ENCODE measurements at regions not wholly inside any gene's neighbourhood (a gene's known extent, or its start where the extent isn't known, plus 50 kb on each side); places are given as distances from the start of the nearest gene placed in this dataset.

- 79 to 85% (median 83%) methylated on average over 24 of the region's 24 CpGs for WGBS, 4 donors
- no peaks in the 10 kb centered on the region for H3K36me3 ChIP-seq
- TF ChIP-seq POLR2A (IDR thresholded peaks at IDR 0.05) (no peak), CTCF (IDR thresholded peaks at IDR 0.05) (no peak)
- no peak overlapping the region for H3K4me3 ChIP-seq
- ATAC-seq (no peak), DNase-seq (no peak)
- no peaks in the 10 kb centered on the region for H3K27me3 ChIP-seq
- no peak overlapping the region for H3K27ac ChIP-seq
- no peaks in the 10 kb centered on the region for H3K9me3 ChIP-seq
- H3K4me1 ChIP-seq: peaks cover 0 to 24% (median 7%) of the 10 kb centered on the region in 12 donors
- intact Hi-C loops (cut with DNase I): no loop called here
Measured at GRCh38 chr22:49190816-49191505, 636.7 kb downstream of the BRD1 start.

GRCh38 chr22:49189871-49190270 lies 637.8 kb downstream of the BRD1 start:
- DNase-seq (no peak), ATAC-seq (no peak)
- no peak overlapping the region for H3K27ac ChIP-seq
- no peaks in the 10 kb centered on the region for H3K36me3 ChIP-seq
- no peak for TF ChIP-seq CTCF (IDR thresholded peaks at IDR 0.05)
- TF ChIP-seq POLR2A (IDR thresholded peaks at IDR 0.05): no peak
- no peaks in the 10 kb centered on the region for H3K27me3 ChIP-seq
- WGBS, 4 donors: 83 to 92% (median 85%) methylated on average over 14 of the region's 14 CpGs
- no peak overlapping the region for H3K4me3 ChIP-seq
- intact Hi-C loops (cut with DNase I): no loop called here
- no peaks in the 10 kb centered on the region for H3K9me3 ChIP-seq
- peaks cover 0 to 24% (median 7%) of the 10 kb centered on the region in 12 donors for H3K4me1 ChIP-seq

- no peak for TF ChIP-seq POLR2A (IDR thresholded peaks at IDR 0.05)
- no peak for TF ChIP-seq CTCF (IDR thresholded peaks at IDR 0.05)
- Histone ChIP-seq H3K27me3 (peaks cover 0 to 6% (median 0%) of the 10 kb centered on the region in 9 donors), H3K4me3 (no peak overlapping the region), H3K27ac (no peak overlapping the region), H3K4me1 (peaks cover 0 to 21% (median 7%) of the 10 kb centered on the region in 12 donors), H3K9me3 (no peaks in the 10 kb centered on the region), H3K36me3 (no peaks in the 10 kb centered on the region)
- DNase-seq: no peak
- intact Hi-C loops (cut with DNase I): no loop called here
- ATAC-seq: no peak
- WGBS, 4 donors: 80 to 85% (median 84%) methylated on average over 8 to 10 of the region's 10 CpGs
Measured at GRCh38 chr22:49188591-49188990, 639.1 kb downstream of the BRD1 start.

GRCh38 chr22:49188091-49188490 lies 639.6 kb downstream of the BRD1 start:
- H3K36me3 ChIP-seq: no peaks in the 10 kb centered on the region
- peaks cover 0 to 17% (median 7%) of the 10 kb centered on the region in 12 donors for H3K4me1 ChIP-seq
- DNase-seq: no peak
- H3K4me3 ChIP-seq: no peak overlapping the region
- intact Hi-C loops (cut with DNase I): no loop called here
- peaks cover 0 to 10% (median 0%) of the 10 kb centered on the region in 9 donors for H3K27me3 ChIP-seq
- WGBS, 4 donors: 70 to 83% (median 76%) methylated on average over 8 of the region's 8 CpGs
- H3K9me3 ChIP-seq: no peaks in the 10 kb centered on the region
- TF ChIP-seq POLR2A (IDR thresholded peaks at IDR 0.05) (no peak), CTCF (IDR thresholded peaks at IDR 0.05) (no peak)
- no peak for ATAC-seq
- H3K27ac ChIP-seq: no peak overlapping the region

Data from heart left ventricle (tissue), 16 donors.